CD4-positive, alpha-beta memory T cell (primary cell): ENCODE measurements at regions not wholly inside any gene's neighbourhood (a gene's known extent, or its start where the extent isn't known, plus 50 kb on each side); places are given as distances from the start of the nearest gene placed in this dataset.

Experiments used
- CTCF ChIA-PET: fragments of 350-600 bp; sonication (Branson Sonifier 250); formaldehyde crosslinking; loops from one replicate; lab custom pipeline; 2021; ENCODE audit warnings: inconsistent platforms; ENCODE audit not compliant: partially characterized antibody; lab: Charles Lee
- POLR2A ChIA-PET: fragments of 350-600 bp; sonication (Branson Sonifier 250); formaldehyde crosslinking; loops from one replicate; lab custom pipeline; 2021; ENCODE audit not compliant: partially characterized antibody; lab: Charles Lee
- DNase-seq, 5 donors: peaks; one replicate each; pipeline versions ENCODE4 v3.0.0 to v3.0.0-alpha.2; 2020 to 2022; ENCODE audit warnings: mixed read lengths in 1 of 5
- H3K27ac ChIP-seq: one replicate; pipeline ENCODE4 v1.7.0; 2013; ENCODE audit warnings: low read depth, low read length
- H3K27me3 ChIP-seq: 2 replicates; pipeline ENCODE4 v1.7.0; 2013; ENCODE audit warnings: mild to moderate bottlenecking, low read length, moderate library complexity; ENCODE audit not compliant: insufficient read depth
- H3K36me3 ChIP-seq: 2 replicates; pipeline ENCODE4 v1.7.0; 2013; ENCODE audit warnings: mild to moderate bottlenecking, low read length, moderate library complexity; ENCODE audit not compliant: insufficient read depth
- H3K4me1 ChIP-seq: 2 replicates; pipeline ENCODE4 v1.7.0; 2013; ENCODE audit warnings: mild to moderate bottlenecking, low read length, moderate library complexity; ENCODE audit not compliant: insufficient read depth
- H3K4me3 ChIP-seq, 2 donors: one replicate each; pipeline ENCODE4 v1.7.0; 2013; ENCODE audit warnings: low read length in 2 of 2, mild to moderate bottlenecking in 1 of 2
- H3K9me3 ChIP-seq, 2 donors: one replicate each; pipeline ENCODE4 v1.7.0; 2013; ENCODE audit warnings: low read length in 2 of 2, control low read depth in 1 of 2; ENCODE audit not compliant: control insufficient read depth in 1 of 2
- H3K27ac Mint-ChIP-seq, 7 donors: one replicate each; pipeline ENCODE4 v1.8.0; 2020 to 2021; ENCODE audit warnings: mixed read lengths in 7 of 7, mild to moderate bottlenecking in 6 of 7, inconsistent platforms in 3 of 7, moderate library complexity in 3 of 7
- H3K27me3 Mint-ChIP-seq, 2 donors: one replicate each; pipeline ENCODE4 v1.8.0; 2020 to 2021; ENCODE audit warnings: mixed read lengths in 2 of 2
- H3K36me3 Mint-ChIP-seq, 2 donors: one replicate each; pipeline ENCODE4 v1.8.0; 2020 to 2021; ENCODE audit warnings: mixed read lengths in 2 of 2, inconsistent platforms in 1 of 2, mild to moderate bottlenecking in 1 of 2
- H3K4me1 Mint-ChIP-seq, 4 donors: one replicate each; pipeline ENCODE4 v1.8.0; 2020 to 2021; ENCODE audit warnings: mixed read lengths in 4 of 4, mild to moderate bottlenecking in 1 of 4
- H3K4me3 Mint-ChIP-seq, 8 donors: one replicate each; pipeline ENCODE4 v1.8.0; 2020 to 2021; ENCODE audit warnings: mixed read lengths in 8 of 8, mild to moderate bottlenecking in 7 of 8, moderate library complexity in 6 of 8, inconsistent platforms in 3 of 8
- H3K9me3 Mint-ChIP-seq, 8 donors: one replicate each; pipeline ENCODE4 v1.8.0; 2020 to 2021; ENCODE audit warnings: mixed read lengths in 8 of 8, mild to moderate bottlenecking in 5 of 8, inconsistent platforms in 3 of 8, moderate library complexity in 1 of 8
- intact Hi-C: fragments of 100-400 bp; cut with micrococcal nuclease; formaldehyde crosslinking; loops from one replicate; pipeline ENCODE4 v1.15.1; 2023

DNA sequence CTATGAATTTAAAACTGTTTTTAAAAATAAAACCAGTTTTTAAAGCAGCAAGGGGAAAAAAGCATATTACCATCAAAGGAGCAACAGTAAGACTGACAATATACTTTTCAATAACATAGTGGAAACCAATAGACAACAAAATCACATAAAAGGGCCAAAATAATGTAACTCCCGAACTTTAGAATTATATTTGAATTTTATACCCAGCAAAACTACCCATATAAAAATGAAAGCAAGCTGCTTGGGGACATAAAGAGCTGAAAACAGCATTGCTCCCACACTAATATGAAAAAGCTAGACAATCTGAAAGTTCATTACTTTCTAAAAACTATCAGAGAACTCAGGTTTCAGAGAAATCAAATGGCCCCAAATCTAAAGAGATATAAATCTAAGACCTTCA, 199.4 kb upstream of the ARID1B start:
- H3K9me3 ChIP-seq = no peaks in the 10 kb centered on the region
- Mint-ChIP-seq H3K9me3 (peaks cover 2 to 54% (median 33%) of the 10 kb centered on the region in 8 donors), H3K27me3 (peaks cover 18% of the 10 kb centered on the region in 2 donors), H3K4me1 (no peaks in the 10 kb centered on the region), H3K36me3 (peaks cover 6 to 8% of the 10 kb centered on the region in 2 donors), H3K27ac (no peak overlapping the region), H3K4me3 (no peak overlapping the region)
- H3K4me3 ChIP-seq = no peak overlapping the region
- no peaks in the 10 kb centered on the region for H3K27me3 ChIP-seq
- H3K27ac ChIP-seq = no peak overlapping the region
- intact Hi-C loops = no loop called here
- no peaks in the 10 kb centered on the region for H3K36me3 ChIP-seq
- no peak for DNase-seq
- ChIA-PET CTCF (no interaction called here), POLR2A (no interaction called here)
- no peaks in the 10 kb centered on the region for H3K4me1 ChIP-seq

GRCh38 chr6:156575361-156575760, 201.8 kb upstream of the ARID1B start:
- intact Hi-C loops = no loop called here
- Mint-ChIP-seq H3K27me3 (peaks cover 20 to 24% of the 10 kb centered on the region in 2 donors), H3K4me3 (no peak overlapping the region), H3K9me3 (peaks cover 2 to 54% (median 33%) of the 10 kb centered on the region in 8 donors), H3K36me3 (peaks cover 6 to 8% of the 10 kb centered on the region in 2 donors), H3K27ac (no peak overlapping the region), H3K4me1 (no peaks in the 10 kb centered on the region)
- Histone ChIP-seq H3K4me3 (no peak overlapping the region), H3K27me3 (no peaks in the 10 kb centered on the region), H3K27ac (no peak overlapping the region), H3K36me3 (no peaks in the 10 kb centered on the region), H3K4me1 (no peaks in the 10 kb centered on the region), H3K9me3 (no peaks in the 10 kb centered on the region)
- ChIA-PET CTCF (no interaction called here), POLR2A (no interaction called here)
- no peak for DNase-seq

GRCh38 chr6:156564807-156565149, 212.4 kb upstream of the ARID1B start:
- no peak overlapping the region for H3K4me3 ChIP-seq
- DNase-seq = no peak
- peaks cover 0 to 4% (median 1%) of the 10 kb centered on the region in 4 donors for H3K4me1 Mint-ChIP-seq
- H3K4me1 ChIP-seq = peaks cover 7% of the 10 kb centered on the region
- ChIA-PET CTCF (interaction anchor here (0.6 to 2.1 kb wide), 13 partner anchors 10 to 1237 kb away, joined by 3 to 8 read pairs (median 3); no protein-coding TSS in a partner anchor), POLR2A (no interaction called here)
- H3K27me3 Mint-ChIP-seq = peaks cover 6 to 14% of the 10 kb centered on the region in 2 donors
- H3K4me3 Mint-ChIP-seq = no peak overlapping the region
- no peaks in the 10 kb centered on the region for H3K36me3 ChIP-seq
- peaks cover 0 to 6% of the 10 kb centered on the region in 2 donors for H3K36me3 Mint-ChIP-seq
- H3K27ac Mint-ChIP-seq = no peak overlapping the region
- intact Hi-C loops = loop anchor here (1.0 to 5.0 kb wide), 8 partner anchors 122 to 1237 kb away; partner anchors contain the start of gene ARID1B
- no peaks in the 10 kb centered on the region for H3K9me3 ChIP-seq
- peaks cover 0 to 14% (median 5%) of the 10 kb centered on the region in 8 donors for H3K9me3 Mint-ChIP-seq
- H3K27me3 ChIP-seq = no peaks in the 10 kb centered on the region
- no peak overlapping the region for H3K27ac ChIP-seq

DNA sequence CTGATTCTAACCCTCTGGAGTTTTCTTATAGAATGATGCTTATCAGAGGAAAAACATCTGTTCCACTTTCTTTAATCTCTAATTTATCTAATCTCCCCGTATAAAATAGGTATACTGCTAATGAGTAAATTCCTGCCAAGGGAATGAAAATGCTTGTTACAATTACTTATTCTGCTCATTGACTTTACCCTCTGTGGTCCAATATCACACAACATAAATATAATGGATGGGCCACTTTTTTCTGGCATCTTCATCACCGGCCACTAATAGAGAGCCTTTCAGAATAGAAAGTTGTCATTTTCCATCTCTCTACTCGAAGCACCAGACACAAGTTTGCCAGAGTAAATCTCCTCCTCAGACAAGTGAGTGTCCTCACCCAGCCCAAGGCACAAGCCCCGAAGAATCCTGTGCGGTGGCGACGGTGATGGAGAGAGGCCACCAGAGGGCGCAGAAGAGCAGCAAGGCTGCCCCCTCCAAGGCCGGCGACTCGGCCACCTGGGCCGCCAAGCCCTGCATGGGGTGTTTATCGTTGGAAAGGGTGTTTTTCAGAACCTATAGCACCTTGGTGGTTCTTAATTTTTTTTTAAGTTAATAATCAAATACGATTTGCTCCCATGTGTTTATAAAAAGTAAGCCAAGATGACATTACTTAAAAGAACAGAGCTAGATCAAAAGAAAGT, 212.9 kb upstream of the ARID1B start:
- intact Hi-C loops = loop anchor here (1.0 to 5.0 kb wide), 8 partner anchors 122 to 1237 kb away; partner anchors contain the start of gene ARID1B
- H3K4me1 Mint-ChIP-seq = peaks cover 0 to 4% (median 1%) of the 10 kb centered on the region in 4 donors
- H3K9me3 Mint-ChIP-seq = peaks cover 0 to 15% (median 6%) of the 10 kb centered on the region in 8 donors
- ChIA-PET POLR2A (no interaction called here), CTCF (interaction anchor here (0.6 to 2.1 kb wide), 15 partner anchors 10 to 1237 kb away, joined by 3 to 8 read pairs (median 3); no protein-coding TSS in a partner anchor)
- peak overlapping the region in 1 of 8 donors; percentile 12 for H3K4me3 Mint-ChIP-seq
- peak overlapping the region in 1 of 7 donors; percentile 24 for H3K27ac Mint-ChIP-seq
- no peak overlapping the region for H3K4me3 ChIP-seq
- H3K27me3 Mint-ChIP-seq = peaks cover 6 to 13% of the 10 kb centered on the region in 2 donors
- peaks cover 7% of the 10 kb centered on the region for H3K4me1 ChIP-seq
- no peaks in the 10 kb centered on the region for H3K27me3 ChIP-seq
- H3K36me3 ChIP-seq = no peaks in the 10 kb centered on the region
- no peak overlapping the region for H3K27ac ChIP-seq
- H3K9me3 ChIP-seq = no peaks in the 10 kb centered on the region
- DNase-seq = peak; percentile 58 to 66 (median 63)
- H3K36me3 Mint-ChIP-seq = peaks cover 0 to 7% of the 10 kb centered on the region in 2 donors

DNA sequence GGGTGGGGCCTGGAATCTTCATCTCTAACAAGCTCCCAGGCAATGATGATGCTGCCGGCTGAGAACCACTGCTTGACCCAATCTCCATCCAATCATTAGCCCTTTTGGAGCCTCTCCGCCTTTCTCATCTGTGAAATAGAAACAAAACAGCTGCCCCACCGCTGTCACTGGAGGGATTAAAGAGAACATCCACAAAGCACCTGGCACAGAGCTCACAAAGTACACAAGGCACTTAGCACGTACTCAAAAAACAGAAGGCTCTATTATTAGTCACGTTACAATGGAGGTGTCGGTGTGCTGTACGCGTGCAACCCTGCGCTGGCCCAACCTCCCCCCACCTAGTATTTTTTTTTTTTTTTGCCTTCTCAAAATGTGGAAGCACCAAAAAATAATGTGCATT, 213.5 kb upstream of the ARID1B start:
- no peak overlapping the region for H3K27ac Mint-ChIP-seq
- CTCF ChIA-PET = interaction anchor here (0.7 to 1.2 kb wide), 5 partner anchors 9 to 765 kb away, joined by 3 to 4 read pairs (median 3); no protein-coding TSS in a partner anchor
- H3K4me1 ChIP-seq = peaks cover 7% of the 10 kb centered on the region
- intact Hi-C loops = loop anchor here (1.0 to 5.0 kb wide), 8 partner anchors 123 to 1236 kb away; partner anchors contain the start of gene ARID1B
- peaks cover 0 to 4% (median 1%) of the 10 kb centered on the region in 4 donors for H3K4me1 Mint-ChIP-seq
- peaks cover 4 to 15% of the 10 kb centered on the region in 2 donors for H3K27me3 Mint-ChIP-seq
- no peak overlapping the region for H3K4me3 Mint-ChIP-seq
- no peaks in the 10 kb centered on the region for H3K27me3 ChIP-seq
- H3K9me3 ChIP-seq = no peaks in the 10 kb centered on the region
- peaks cover 0 to 15% (median 6%) of the 10 kb centered on the region in 8 donors for H3K9me3 Mint-ChIP-seq
- DNase-seq = no peak
- peaks cover 0 to 7% of the 10 kb centered on the region in 2 donors for H3K36me3 Mint-ChIP-seq
- no peak overlapping the region for H3K27ac ChIP-seq
- no peaks in the 10 kb centered on the region for H3K36me3 ChIP-seq
- H3K4me3 ChIP-seq = no peak overlapping the region
- POLR2A ChIA-PET = no interaction called here

DNA sequence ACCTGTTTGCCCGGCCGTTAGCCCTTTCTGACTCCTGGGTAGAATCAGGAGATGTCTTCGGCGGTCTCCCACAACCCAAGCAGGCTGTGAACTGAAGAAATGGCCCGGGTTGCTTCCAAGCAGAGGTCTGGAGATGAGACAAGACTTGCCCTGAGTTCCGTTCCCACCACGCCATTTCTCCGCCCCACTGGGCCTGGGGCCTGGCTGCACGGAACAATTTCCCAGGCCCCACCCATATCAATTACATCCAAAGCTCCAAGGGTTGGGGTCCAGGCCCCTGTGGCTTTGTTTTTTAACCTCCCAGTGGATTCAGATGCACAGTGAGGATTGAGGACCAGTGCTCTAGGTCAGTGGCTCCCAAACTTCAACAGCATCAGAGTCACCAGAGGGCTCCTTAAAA, 214.5 kb upstream of the ARID1B start:
- no peak overlapping the region for H3K27ac Mint-ChIP-seq
- Histone ChIP-seq H3K4me3 (no peak overlapping the region), H3K36me3 (no peaks in the 10 kb centered on the region), H3K27me3 (no peaks in the 10 kb centered on the region), H3K27ac (no peak overlapping the region), H3K9me3 (no peaks in the 10 kb centered on the region), H3K4me1 (peaks cover 7% of the 10 kb centered on the region)
- peaks cover 4 to 14% of the 10 kb centered on the region in 2 donors for H3K27me3 Mint-ChIP-seq
- peaks cover 0 to 15% (median 6%) of the 10 kb centered on the region in 8 donors for H3K9me3 Mint-ChIP-seq
- intact Hi-C loops = loop anchor here (5.0 kb wide), 2 partner anchors 165 to 185 kb away; no protein-coding TSS in a partner anchor
- POLR2A ChIA-PET = no interaction called here
- H3K36me3 Mint-ChIP-seq = peaks cover 0 to 7% of the 10 kb centered on the region in 2 donors
- no peak for DNase-seq
- H3K4me3 Mint-ChIP-seq = no peak overlapping the region
- CTCF ChIA-PET = interaction anchor here (0.7 to 1.2 kb wide), 3 partner anchors 39 to 402 kb away, joined by 3 to 5 read pairs (median 4); no protein-coding TSS in a partner anchor
- peaks cover 0 to 4% (median 1%) of the 10 kb centered on the region in 4 donors for H3K4me1 Mint-ChIP-seq

GRCh38 chr6:156562019-156562418, 215.2 kb upstream of the ARID1B start:
- peaks cover 0 to 4% (median 1%) of the 10 kb centered on the region in 4 donors for H3K4me1 Mint-ChIP-seq
- H3K36me3 Mint-ChIP-seq = peaks cover 0 to 7% of the 10 kb centered on the region in 2 donors
- H3K4me3 Mint-ChIP-seq = no peak overlapping the region
- H3K27me3 Mint-ChIP-seq = peaks cover 4 to 14% of the 10 kb centered on the region in 2 donors
- peaks cover 7% of the 10 kb centered on the region for H3K4me1 ChIP-seq
- POLR2A ChIA-PET = no interaction called here
- H3K9me3 Mint-ChIP-seq = peaks cover 0 to 15% (median 6%) of the 10 kb centered on the region in 8 donors
- no peak for DNase-seq
- CTCF ChIA-PET = no interaction called here
- H3K4me3 ChIP-seq = no peak overlapping the region
- H3K27me3 ChIP-seq = no peaks in the 10 kb centered on the region
- H3K36me3 ChIP-seq = no peaks in the 10 kb centered on the region
- no peak overlapping the region for H3K27ac ChIP-seq
- H3K9me3 ChIP-seq = no peaks in the 10 kb centered on the region
- no peak overlapping the region for H3K27ac Mint-ChIP-seq
- intact Hi-C loops = loop anchor here (5.0 kb wide), 2 partner anchors 165 to 185 kb away; no protein-coding TSS in a partner anchor
